Breast epithelium (tissue), 4 donors: ENCODE measurements at regions not wholly inside any gene's neighbourhood (a gene's known extent, or its start where the extent isn't known, plus 50 kb on each side); places are given as distances from the start of the nearest gene placed in this dataset.

Source experiments
- DNase-seq, 2 donors: peaks; one replicate each; pipeline ENCODE4 v3.0.0-alpha.2; 2019; ENCODE audit warnings: low spot score in 2 of 2
- H3K27ac ChIP-seq, 2 donors: fragments of 200-600 bp; sonication (generic) in 1 of 2; one replicate each; pipeline ENCODE4 v1.5.1; 2016 to 2019; ENCODE audit warnings: mild to moderate bottlenecking in 1 of 2
- H3K27me3 ChIP-seq, 2 donors: fragments of 200-600 bp; sonication (generic) in 1 of 2; one replicate each; pipeline versions ENCODE4 v1.5.1 to v1.6.0; 2017 to 2019; ENCODE audit warnings: control low read depth in 1 of 2, mild to moderate bottlenecking in 1 of 2
- H3K36me3 ChIP-seq: fragments of 200-600 bp; one replicate; pipeline ENCODE4 v1.5.1; 2019
- H3K4me1 ChIP-seq, 2 donors: fragments of 200-600 bp; sonication (generic); one replicate each; pipeline ENCODE4 v1.5.1; 2016 to 2019; ENCODE audit warnings: control low read depth in 1 of 2
- H3K4me3 ChIP-seq, 3 donors: fragments of 200-600 bp; sonication (generic); 1 replicate in 2 of 3; 2 replicates in 1 of 3; pipeline ENCODE4 v1.5.1; 2016 to 2019; ENCODE audit warnings: mild to moderate bottlenecking in 3 of 3, moderate library complexity in 2 of 3
- H3K9me3 ChIP-seq, 2 donors: fragments of 200-600 bp; sonication (generic) in 1 of 2; one replicate each; pipeline ENCODE4 v1.5.1; 2016 to 2019; ENCODE audit warnings: control low read depth in 1 of 2
- POLR2A ChIP-seq: fragments of 450-650 bp; IDR thresholded peaks from one replicate; pipeline ENCODE4 v1.6.1; 2016; ENCODE audit warnings: antibody characterized with exemption, mild to moderate bottlenecking, moderate library complexity
- POLR2AphosphoS5 ChIP-seq, 3 donors: sonication (generic); formaldehyde crosslinking; IDR thresholded peaks; one replicate each; pipeline ENCODE4 v1.6.1; 2017; ENCODE audit warnings: antibody characterized with exemption in 3 of 3
- intact Hi-C: fragments of 100-400 bp; cut with DNase I; formaldehyde crosslinking; loops from one replicate; pipeline ENCODE4 v1.15.1; 2023; ENCODE audit warnings: low total_unique reads
- TF ChIP-seq, protein P1 (sequence below), 3 donors: fragments of 450-650 bp; IDR thresholded peaks; one replicate each; pipeline ENCODE4 v1.5.1; 2016 to 2017; ENCODE audit warnings: antibody characterized with exemption in 3 of 3, mild to moderate bottlenecking in 3 of 3, moderate library complexity in 3 of 3

- Histone ChIP-seq H3K9me3 (peaks cover 0 to 4% of the 10 kb centered on the region in 2 donors), H3K27ac (no peak overlapping the region), H3K36me3 (no peaks in the 10 kb centered on the region), H3K4me3 (no peak overlapping the region), H3K27me3 (no peaks in the 10 kb centered on the region), H3K4me1 (no peaks in the 10 kb centered on the region)
- TF ChIP-seq, protein P1, sequence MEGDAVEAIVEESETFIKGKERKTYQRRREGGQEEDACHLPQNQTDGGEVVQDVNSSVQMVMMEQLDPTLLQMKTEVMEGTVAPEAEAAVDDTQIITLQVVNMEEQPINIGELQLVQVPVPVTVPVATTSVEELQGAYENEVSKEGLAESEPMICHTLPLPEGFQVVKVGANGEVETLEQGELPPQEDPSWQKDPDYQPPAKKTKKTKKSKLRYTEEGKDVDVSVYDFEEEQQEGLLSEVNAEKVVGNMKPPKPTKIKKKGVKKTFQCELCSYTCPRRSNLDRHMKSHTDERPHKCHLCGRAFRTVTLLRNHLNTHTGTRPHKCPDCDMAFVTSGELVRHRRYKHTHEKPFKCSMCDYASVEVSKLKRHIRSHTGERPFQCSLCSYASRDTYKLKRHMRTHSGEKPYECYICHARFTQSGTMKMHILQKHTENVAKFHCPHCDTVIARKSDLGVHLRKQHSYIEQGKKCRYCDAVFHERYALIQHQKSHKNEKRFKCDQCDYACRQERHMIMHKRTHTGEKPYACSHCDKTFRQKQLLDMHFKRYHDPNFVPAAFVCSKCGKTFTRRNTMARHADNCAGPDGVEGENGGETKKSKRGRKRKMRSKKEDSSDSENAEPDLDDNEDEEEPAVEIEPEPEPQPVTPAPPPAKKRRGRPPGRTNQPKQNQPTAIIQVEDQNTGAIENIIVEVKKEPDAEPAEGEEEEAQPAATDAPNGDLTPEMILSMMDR (IDR thresholded peaks at IDR 0.05), result no peak
- TF ChIP-seq POLR2A, result no peak
- TF ChIP-seq POLR2AphosphoS5 (IDR thresholded peaks at IDR 0.05), result no peak
- DNase-seq, result no peak
- intact Hi-C loops, result no loop called here
These were observed 383.7 kb downstream of the TLE1 start for GRCh38 chr9:81305561-81306182.

DNA sequence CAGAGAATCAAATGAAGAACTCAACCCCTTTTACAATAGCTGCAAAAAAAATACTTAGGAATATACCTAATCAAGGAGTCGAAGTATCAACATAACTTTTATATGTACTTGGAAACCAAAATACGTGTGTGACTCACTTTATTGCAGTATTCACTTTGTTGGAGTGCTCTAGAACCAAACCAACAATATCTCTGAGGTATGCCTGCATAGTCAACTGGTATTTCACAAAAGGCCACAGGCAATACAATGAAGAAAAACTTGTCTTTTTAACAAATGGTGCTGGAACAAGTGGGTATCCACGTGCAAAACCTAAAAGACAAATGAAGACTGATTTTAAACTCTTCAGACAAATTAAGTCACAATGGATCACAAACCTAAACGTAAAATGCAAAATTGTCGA, 385.7 kb downstream of the TLE1 start:
- Histone ChIP-seq H3K4me1 (no peaks in the 10 kb centered on the region), H3K27me3 (no peaks in the 10 kb centered on the region), H3K36me3 (no peaks in the 10 kb centered on the region), H3K27ac (no peak overlapping the region), H3K9me3 (peaks cover 0 to 4% of the 10 kb centered on the region in 2 donors), H3K4me3 (no peak overlapping the region)
- intact Hi-C loops, result no loop called here
- TF ChIP-seq, protein P1 (IDR thresholded peaks at IDR 0.05), result no peak
- no peak for TF ChIP-seq POLR2A
- TF ChIP-seq POLR2AphosphoS5 (IDR thresholded peaks at IDR 0.05), result no peak
- no peak for DNase-seq

GRCh38 chr9:81293651-81294050, 395.7 kb downstream of the TLE1 start:
- Histone ChIP-seq H3K27ac (no peak overlapping the region), H3K4me1 (no peaks in the 10 kb centered on the region), H3K9me3 (no peaks in the 10 kb centered on the region), H3K27me3 (no peaks in the 10 kb centered on the region), H3K4me3 (no peak overlapping the region), H3K36me3 (no peaks in the 10 kb centered on the region)
- no peak for TF ChIP-seq POLR2A
- no peak for TF ChIP-seq POLR2AphosphoS5 (IDR thresholded peaks at IDR 0.05)
- DNase-seq, result no peak
- intact Hi-C loops, result no loop called here

DNA sequence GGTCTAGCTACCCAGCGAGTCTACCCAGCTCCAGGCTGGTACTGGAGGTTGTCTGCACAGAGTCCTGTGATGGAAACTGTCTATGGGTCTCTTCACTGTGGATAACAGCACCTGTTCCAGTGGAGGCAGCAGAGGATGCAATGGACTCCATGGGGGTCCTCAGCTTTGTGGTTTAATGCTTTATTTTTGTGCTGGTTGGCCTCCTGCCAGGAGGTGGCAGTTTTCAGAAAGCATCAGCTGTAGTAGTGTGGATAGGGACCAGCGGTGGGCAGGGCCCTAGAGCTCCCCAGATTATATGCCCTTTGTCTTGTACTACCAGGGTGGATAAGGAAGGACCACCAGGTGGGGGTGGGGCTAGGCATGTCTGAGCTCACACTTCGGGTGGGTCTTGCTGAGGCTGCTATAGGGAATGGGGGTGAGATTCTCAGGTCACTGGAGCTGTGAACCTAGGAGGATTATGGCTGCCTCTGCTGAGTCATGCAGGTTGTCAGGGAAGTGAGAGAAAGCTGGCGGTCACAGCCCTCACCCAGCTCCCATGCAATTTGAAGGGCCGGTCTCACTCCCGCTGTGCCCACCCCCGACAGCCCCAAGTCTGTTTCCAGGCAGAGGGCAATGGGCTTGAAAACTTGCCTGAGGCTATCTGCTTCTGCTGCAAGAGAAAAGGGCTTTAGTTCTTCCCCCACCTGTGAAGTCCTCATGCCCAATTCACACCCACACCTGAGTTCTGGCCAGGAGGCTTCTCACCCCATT, 397.1 kb downstream of the TLE1 start:
- no peak for DNase-seq
- TF ChIP-seq POLR2AphosphoS5 (IDR thresholded peaks at IDR 0.05) (no peak), POLR2A (no peak)
- TF ChIP-seq, protein P1 (IDR thresholded peaks at IDR 0.05), result no peak
- no peak overlapping the region for H3K27ac ChIP-seq
- intact Hi-C loops, result no loop called here
- H3K27me3 ChIP-seq, result no peaks in the 10 kb centered on the region
- H3K4me1 ChIP-seq, result no peaks in the 10 kb centered on the region
- H3K36me3 ChIP-seq, result no peaks in the 10 kb centered on the region
- H3K4me3 ChIP-seq, result no peak overlapping the region
- peaks cover 0 to 8% of the 10 kb centered on the region in 2 donors for H3K9me3 ChIP-seq

GRCh38 chr9:81289622-81290021, 399.7 kb downstream of the TLE1 start:
- Histone ChIP-seq H3K9me3 (peaks cover 0 to 8% of the 10 kb centered on the region in 2 donors), H3K4me3 (no peak overlapping the region), H3K27ac (no peak overlapping the region), H3K36me3 (no peaks in the 10 kb centered on the region), H3K27me3 (no peaks in the 10 kb centered on the region), H3K4me1 (no peaks in the 10 kb centered on the region)
- TF ChIP-seq POLR2AphosphoS5 (IDR thresholded peaks at IDR 0.05) (no peak), POLR2A (no peak)
- TF ChIP-seq, protein P1 (IDR thresholded peaks at IDR 0.05), result no peak
- intact Hi-C loops, result no loop called here
- DNase-seq, result no peak
